ENCODE measurements at regions not wholly inside any gene's neighbourhood (a gene's known extent, or its start where the extent isn't known, plus 50 kb on each side); places are given as distances from the start of the nearest gene placed in this dataset.

- TF ChIP-seq, protein P1, sequence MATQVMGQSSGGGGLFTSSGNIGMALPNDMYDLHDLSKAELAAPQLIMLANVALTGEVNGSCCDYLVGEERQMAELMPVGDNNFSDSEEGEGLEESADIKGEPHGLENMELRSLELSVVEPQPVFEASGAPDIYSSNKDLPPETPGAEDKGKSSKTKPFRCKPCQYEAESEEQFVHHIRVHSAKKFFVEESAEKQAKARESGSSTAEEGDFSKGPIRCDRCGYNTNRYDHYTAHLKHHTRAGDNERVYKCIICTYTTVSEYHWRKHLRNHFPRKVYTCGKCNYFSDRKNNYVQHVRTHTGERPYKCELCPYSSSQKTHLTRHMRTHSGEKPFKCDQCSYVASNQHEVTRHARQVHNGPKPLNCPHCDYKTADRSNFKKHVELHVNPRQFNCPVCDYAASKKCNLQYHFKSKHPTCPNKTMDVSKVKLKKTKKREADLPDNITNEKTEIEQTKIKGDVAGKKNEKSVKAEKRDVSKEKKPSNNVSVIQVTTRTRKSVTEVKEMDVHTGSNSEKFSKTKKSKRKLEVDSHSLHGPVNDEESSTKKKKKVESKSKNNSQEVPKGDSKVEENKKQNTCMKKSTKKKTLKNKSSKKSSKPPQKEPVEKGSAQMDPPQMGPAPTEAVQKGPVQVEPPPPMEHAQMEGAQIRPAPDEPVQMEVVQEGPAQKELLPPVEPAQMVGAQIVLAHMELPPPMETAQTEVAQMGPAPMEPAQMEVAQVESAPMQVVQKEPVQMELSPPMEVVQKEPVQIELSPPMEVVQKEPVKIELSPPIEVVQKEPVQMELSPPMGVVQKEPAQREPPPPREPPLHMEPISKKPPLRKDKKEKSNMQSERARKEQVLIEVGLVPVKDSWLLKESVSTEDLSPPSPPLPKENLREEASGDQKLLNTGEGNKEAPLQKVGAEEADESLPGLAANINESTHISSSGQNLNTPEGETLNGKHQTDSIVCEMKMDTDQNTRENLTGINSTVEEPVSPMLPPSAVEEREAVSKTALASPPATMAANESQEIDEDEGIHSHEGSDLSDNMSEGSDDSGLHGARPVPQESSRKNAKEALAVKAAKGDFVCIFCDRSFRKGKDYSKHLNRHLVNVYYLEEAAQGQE (IDR thresholded peaks at IDR 0.05; ENCODE audit: insufficient read depth in 1 of 2, low read depth in 2 of 2, low read length in 1 of 2), result no peak
- TF ChIP-seq CTCF (IDR thresholded peaks at IDR 0.05) (no peak), POLR2AphosphoS5 (IDR thresholded peaks at IDR 0.05; ENCODE audit: low read depth, low read length) (no peak), SIN3A (IDR thresholded peaks at IDR 0.05; ENCODE audit: borderline replicate concordance, insufficient read depth, low read depth, low read length) (no peak), TCF7L2 (IDR thresholded peaks at IDR 0.05; ENCODE audit: low read depth, low read length) (no peak)
Observed at GRCh38 chr18:30632071-30632698, 410.4 kb downstream of the DSC3 start.

All from Panc1 (cell line).